H1 (cell line): ENCODE measurements at regions not wholly inside any gene's neighbourhood (a gene's known extent, or its start where the extent isn't known, plus 50 kb on each side); places are given as distances from the start of the nearest gene placed in this dataset.

ENCODE experiments used
- CTCF ChIA-PET: fragments of 300-600 bp; sonication (Branson Sonifier 250); formaldehyde crosslinking; loops from one replicate; lab custom pipeline; 2021; ENCODE audit not compliant: partially characterized antibody; lab: Charles Lee
- POLR2A ChIA-PET: fragments of 300-600 bp; sonication (Branson Sonifier 250); formaldehyde crosslinking; loops from one replicate; lab custom pipeline; 2021; ENCODE audit warnings: inconsistent platforms; ENCODE audit not compliant: partially characterized antibody; lab: Charles Lee
- DNase-seq, 2 experiments: peaks; one replicate each; pipeline versions ENCODE4 v3.0.0 to v3.0.0-alpha.2; 2010 to 2022; ENCODE audit warnings: low spot score in 2 of 2, low read depth in 1 of 2, mixed read lengths in 1 of 2
- FAIRE-seq: peaks from 2 replicates; lab custom pipeline; 2011; peaks lifted over from hg19 to GRCh38; lab: Jason Lieb, UNC
- H2AFZ ChIP-seq: 2 replicates; pipeline ENCODE4 v1.8.1; 2012; ENCODE audit warnings: low read length, inconsistent platforms
- H2AK5ac ChIP-seq: 2 replicates; pipeline ENCODE4 v1.6.1; 2013; ENCODE audit warnings: low read depth, low read length
- H2BK120ac ChIP-seq: replicated peaks from 2 replicates; pipeline ENCODE3; 2013; ENCODE audit warnings: low read depth, low read length, inconsistent platforms
- H2BK12ac ChIP-seq: 2 replicates; pipeline ENCODE4 v1.6.1; 2013; ENCODE audit warnings: low read depth, low read length
- H2BK15ac ChIP-seq: 2 replicates; pipeline ENCODE4 v1.6.1; 2013; ENCODE audit warnings: low read length
- H2BK20ac ChIP-seq: 2 replicates; pipeline ENCODE4 v1.6.1; 2013; ENCODE audit warnings: low read length
- H2BK5ac ChIP-seq: 2 replicates; pipeline ENCODE4 v1.6.1; 2013; ENCODE audit warnings: low read depth, low read length
- H3K14ac ChIP-seq: 2 replicates; pipeline ENCODE4 v1.6.1; 2013; ENCODE audit warnings: inconsistent platforms; ENCODE audit not compliant: insufficient read length
- H3K18ac ChIP-seq: 2 replicates; pipeline ENCODE4 v1.6.1; 2013; ENCODE audit warnings: low read length; ENCODE audit errors: extremely low read depth
- H3K23ac ChIP-seq: 2 replicates; pipeline ENCODE4 v1.6.1; 2013; ENCODE audit warnings: inconsistent platforms; ENCODE audit not compliant: insufficient read length
- H3K23me2 ChIP-seq: 2 replicates; pipeline ENCODE4 v1.6.1; 2013; ENCODE audit warnings: low read depth, low read length
- H3K27ac ChIP-seq: 2 replicates; pipeline ENCODE4 v1.6.1; 2011; ENCODE audit warnings: low read depth, low read length, inconsistent platforms
- H3K27me3 ChIP-seq, 4 experiments: replicated peaks in 1 of 4; 1 replicate in 1 of 4; 2 replicates in 3 of 4; pipeline versions ENCODE4 v1.6.1 to v1.8.1; 2011 to 2013; ENCODE audit warnings: low read length in 3 of 4, mild to moderate bottlenecking in 3 of 4, inconsistent platforms in 2 of 4, mixed read lengths in 2 of 4, moderate library complexity in 1 of 4; ENCODE audit not compliant: control insufficient read depth in 3 of 4, insufficient read depth in 3 of 4; ENCODE audit errors: extremely low read depth in 1 of 4
- H3K36me3 ChIP-seq, 4 experiments: 2 replicates each; pipeline versions ENCODE4 v1.6.1 to v1.8.1; 2011 to 2013; ENCODE audit warnings: mild to moderate bottlenecking in 4 of 4, low read length in 3 of 4, moderate library complexity in 2 of 4, control low read depth in 1 of 4, inconsistent platforms in 1 of 4; ENCODE audit not compliant: insufficient read depth in 4 of 4, control insufficient read depth in 2 of 4
- H3K4ac ChIP-seq: replicated peaks from 2 replicates; pipeline ENCODE3; 2013; ENCODE audit warnings: low read length, low read depth, mixed read lengths, inconsistent platforms; ENCODE audit not compliant: insufficient read length
- H3K4me1 ChIP-seq, 4 experiments: replicated peaks in 1 of 4; 1 replicate in 1 of 4; 2 replicates in 3 of 4; pipeline versions ENCODE4 v1.6.1 to v1.8.1; 2011 to 2013; ENCODE audit warnings: low read length in 3 of 4, inconsistent platforms in 2 of 4, mixed read lengths in 1 of 4; ENCODE audit not compliant: insufficient read depth in 4 of 4, control insufficient read depth in 3 of 4
- H3K4me2 ChIP-seq, 2 experiments: 2 replicates each; pipeline versions ENCODE4 v1.6.1 to v1.8.1; 2011 to 2013; ENCODE audit warnings: low read depth in 2 of 2, low read length in 2 of 2, control low read depth in 1 of 2, inconsistent platforms in 1 of 2, mild to moderate bottlenecking in 1 of 2; ENCODE audit not compliant: insufficient read depth in 1 of 2
- H3K4me3 ChIP-seq, 4 experiments: fragments of 200-600, 300-600 bp in 1 of 4; sonication (generic), shearing (Covaris generic), sonication (Bioruptor Twin) in 1 of 4; 2 replicates each; pipeline versions ENCODE4 v1.5.1 to v1.8.1; 2011 to 2016; ENCODE audit warnings: low read length in 4 of 4, low read depth in 3 of 4, control low read depth in 2 of 4, inconsistent platforms in 2 of 4, mild to moderate bottlenecking in 2 of 4, mixed read lengths in 1 of 4, moderate library complexity in 1 of 4; ENCODE audit not compliant: insufficient read depth in 2 of 4; ENCODE audit errors: extremely low read depth in 1 of 4
- H3K56ac ChIP-seq: replicated peaks from 2 replicates; pipeline ENCODE3; 2013; ENCODE audit warnings: low read depth, mild to moderate bottlenecking, mixed read lengths, low read length, inconsistent platforms; ENCODE audit not compliant: insufficient read length
- H3K79me1 ChIP-seq: 2 replicates; pipeline ENCODE4 v1.6.1; 2013; ENCODE audit warnings: low read depth, low read length, control low read depth
- H3K79me2 ChIP-seq, 2 experiments: 2 replicates each; pipeline versions ENCODE4 v1.6.1 to v1.8.1; 2012 to 2013; ENCODE audit warnings: low read length in 2 of 2, mild to moderate bottlenecking in 2 of 2, inconsistent platforms in 1 of 2; ENCODE audit not compliant: insufficient read depth in 2 of 2, control insufficient read depth in 1 of 2
- H3K9ac ChIP-seq, 4 experiments: replicated peaks in 1 of 4; 1 replicate in 1 of 4; 2 replicates in 3 of 4; pipeline versions ENCODE4 v1.6.1 to v1.8.1; 2011 to 2013; ENCODE audit warnings: low read depth in 3 of 4, low read length in 3 of 4, control low read depth in 2 of 4, mild to moderate bottlenecking in 2 of 4, moderate library complexity in 2 of 4, inconsistent platforms in 1 of 4; ENCODE audit errors: extremely low read depth in 1 of 4
- H3K9me3 ChIP-seq, 2 experiments: 2 replicates each; pipeline versions ENCODE4 v1.6.1 to v1.8.1; 2012 to 2013; ENCODE audit warnings: mild to moderate bottlenecking in 2 of 2, moderate library complexity in 2 of 2, control low read depth in 1 of 2, inconsistent platforms in 1 of 2, low read depth in 1 of 2, low read length in 1 of 2, mixed read lengths in 1 of 2; ENCODE audit not compliant: insufficient read depth in 2 of 2
- H4K20me1 ChIP-seq, 2 experiments: replicated peaks in 1 of 2; 2 replicates each; pipeline versions ENCODE3 to v1.8.1; 2011 to 2013; ENCODE audit warnings: inconsistent platforms in 2 of 2, low read length in 2 of 2, mild to moderate bottlenecking in 1 of 2; ENCODE audit not compliant: insufficient read depth in 2 of 2, control insufficient read depth in 1 of 2
- H4K5ac ChIP-seq: 2 replicates; pipeline ENCODE4 v1.6.1; 2013; ENCODE audit warnings: low read length, low read depth, mixed read lengths, inconsistent platforms; ENCODE audit not compliant: insufficient read length
- H4K8ac ChIP-seq: 2 replicates; pipeline ENCODE4 v1.8.0; 2013; ENCODE audit warnings: mild to moderate bottlenecking, moderate library complexity, low read length, inconsistent platforms; ENCODE audit not compliant: insufficient read depth; ENCODE audit errors: extremely low read depth
- H4K91ac ChIP-seq: replicated peaks from 2 replicates; pipeline ENCODE3; 2013; ENCODE audit warnings: low read length, mixed read lengths, inconsistent platforms; ENCODE audit not compliant: insufficient read length
- RAD21 ChIP-seq, 2 experiments: IDR thresholded peaks in 1 of 2; conservative IDR thresholded peaks in 1 of 2; 2 replicates each; pipeline ENCODE4 v1.6.1; 2011; ENCODE audit warnings: low read depth in 2 of 2, low read length in 2 of 2, improper control_type of control experiment in 1 of 2, inconsistent platforms in 1 of 2, mild to moderate bottlenecking in 1 of 2, moderate library complexity in 1 of 2
- SIX5 ChIP-seq: IDR thresholded peaks from 2 replicates; pipeline ENCODE4 v1.6.1; 2011; ENCODE audit warnings: mild to moderate bottlenecking, low read depth, low read length
- WGBS, 2 experiments: shearing (Covaris generic) in 1 of 2; methylation state at CpG; one replicate each; pipeline versions ENCODE4 v1.1.6 to v1.1.7; 2013 to 2015; ENCODE audit warnings: low lambda C conversion rate in 2 of 2, mixed read lengths in 2 of 2, inconsistent platforms in 1 of 2, low coverage in 1 of 2, missing lambda C conversion rate in 1 of 2; ENCODE audit not compliant: insufficient replicate concordance in 2 of 2, insufficient coverage in 1 of 2, insufficient read length in 1 of 2; ENCODE audit errors: extremely low coverage in 1 of 2, missing lambda C conversion rate in 1 of 2; 5-methylcytosine and 5-hydroxymethylcytosine counted together
- TF ChIP-seq, protein P1 (sequence below): IDR thresholded peaks from 2 replicates; pipeline ENCODE4 v1.6.1; 2011; ENCODE audit warnings: low read depth, mild to moderate bottlenecking, low read length; ENCODE audit not compliant: insufficient read depth

DNA sequence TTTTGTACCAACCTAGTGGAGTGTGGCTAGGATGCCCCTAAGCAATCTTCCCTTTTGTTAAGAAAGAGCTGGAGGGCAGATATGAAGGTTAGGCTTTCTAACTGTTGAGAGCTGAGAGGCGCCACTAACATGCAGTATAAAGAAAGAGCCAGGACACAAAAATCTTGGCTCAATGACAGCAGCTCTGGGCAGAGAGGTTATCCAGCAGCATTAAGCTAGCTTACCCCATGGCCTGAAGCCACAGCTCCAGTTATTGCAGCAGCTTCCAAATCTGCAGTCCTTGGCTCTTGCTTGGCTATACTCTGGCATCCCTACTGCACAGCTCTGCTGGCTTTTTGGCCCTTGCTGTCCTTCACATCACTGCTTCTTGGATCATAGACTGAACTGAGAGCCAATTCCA, 213.4 kb downstream of the GPD2 start:
- Histone ChIP-seq H3K27me3 (no peaks in the 10 kb centered on the region), H2AFZ (peak overlapping the region; percentile 70; the same call in 1 of the 2 replicates), H2BK5ac (no peak overlapping the region), H4K91ac (no peak overlapping the region), H3K14ac (no peak overlapping the region), H2BK20ac (peak overlapping the region; percentile 82; the same call in 1 of the 2 replicates), H2BK120ac (no peak overlapping the region), H3K36me3 (no peaks in the 10 kb centered on the region; a peak in 1 of 8 replicates), H3K9ac (no peak overlapping the region), H2BK12ac (no peak overlapping the region; the same call in 1 of the 2 replicates), H3K18ac (no peak overlapping the region), H4K5ac (no peak overlapping the region), H3K79me1 (no peaks in the 10 kb centered on the region), H3K23ac (no peak overlapping the region), H2BK15ac (no peak overlapping the region), H3K27ac (no peak overlapping the region), H3K79me2 (no peaks in the 10 kb centered on the region), H4K8ac (no peak overlapping the region), H3K4me3 (no peak overlapping the region), H3K9me3 (no peaks in the 10 kb centered on the region), H3K4ac (no peak overlapping the region), H4K20me1 (no peaks in the 10 kb centered on the region), H3K4me2 (no peak overlapping the region), H3K23me2 (no peaks in the 10 kb centered on the region), H3K4me1 (no peaks in the 10 kb centered on the region), H3K56ac (no peak overlapping the region), H2AK5ac (no peak overlapping the region)
- WGBS, 2 experiments = 82% methylated on average over 1 of the region's 1 CpG; no CpG with 5 or more reads in 1 of the 2 experiments
- CTCF ChIA-PET = interaction anchor here (1.1 to 1.6 kb wide), 2 partner anchors 12 to 15 kb away, joined by 3 to 4 read pairs; no protein-coding TSS in a partner anchor
- POLR2A ChIA-PET = interaction anchor here (1.2 kb wide), 1 partner anchor 9 kb away, joined by 3 read pairs; no protein-coding TSS in a partner anchor
- no peak for DNase-seq
- FAIRE-seq = no peak
- TF ChIP-seq RAD21 (IDR thresholded peaks at IDR 0.05 in 1 of 2, conservative IDR thresholded peaks at IDR 0.05 in 1 of 2; ENCODE audit: low read depth in 2 of 2, low read length in 2 of 2) = no peak
- TF ChIP-seq, protein P1, sequence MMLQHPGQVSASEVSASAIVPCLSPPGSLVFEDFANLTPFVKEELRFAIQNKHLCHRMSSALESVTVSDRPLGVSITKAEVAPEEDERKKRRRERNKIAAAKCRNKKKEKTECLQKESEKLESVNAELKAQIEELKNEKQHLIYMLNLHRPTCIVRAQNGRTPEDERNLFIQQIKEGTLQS = no peak
- no peak for TF ChIP-seq SIX5
